H9 (cell line): ENCODE measurements at regions not wholly inside any gene's neighbourhood (a gene's known extent, or its start where the extent isn't known, plus 50 kb on each side); places are given as distances from the start of the nearest gene placed in this dataset.

Experiments used
- DNase-seq: peaks from one replicate; pipeline ENCODE4 v3.0.0-alpha.2; 2017
- H2AFZ ChIP-seq: one replicate; pipeline ENCODE4 v1.6.1; 2013; ENCODE audit warnings: mild to moderate bottlenecking, low read length, control low read depth, moderate library complexity
- H2AK5ac ChIP-seq: 2 replicates; pipeline ENCODE4 v1.6.1; 2013; ENCODE audit warnings: low read length, control low read depth, mixed read lengths; ENCODE audit not compliant: insufficient read length
- H2BK120ac ChIP-seq: one replicate; pipeline ENCODE4 v1.6.1; 2013; ENCODE audit warnings: low read depth, mild to moderate bottlenecking, low read length, control low read depth, inconsistent platforms; ENCODE audit not compliant: poor library complexity, severe bottlenecking
- H2BK12ac ChIP-seq: 2 replicates; pipeline ENCODE4 v1.6.1; 2013; ENCODE audit warnings: low read length, control low read depth, mixed read lengths, low read depth; ENCODE audit not compliant: insufficient read length
- H2BK15ac ChIP-seq: 2 replicates; pipeline ENCODE4 v1.6.1; 2013; ENCODE audit warnings: low read depth, low read length, control low read depth
- H2BK20ac ChIP-seq: one replicate; pipeline ENCODE4 v1.6.1; 2013; ENCODE audit warnings: low read depth, mild to moderate bottlenecking, low read length, control low read depth, inconsistent platforms; ENCODE audit not compliant: poor library complexity, severe bottlenecking
- H2BK5ac ChIP-seq: 2 replicates; pipeline ENCODE4 v1.6.1; 2013; ENCODE audit warnings: low read length, control low read depth, mixed read lengths; ENCODE audit not compliant: insufficient read length
- H3K14ac ChIP-seq: 2 replicates; pipeline ENCODE4 v1.6.1; 2013; ENCODE audit warnings: low read length, control low read depth; ENCODE audit not compliant: insufficient read depth
- H3K18ac ChIP-seq: 2 replicates; pipeline ENCODE4 v1.6.1; 2013; ENCODE audit warnings: low read depth, mild to moderate bottlenecking, mixed read lengths, low read length, control low read depth; ENCODE audit not compliant: insufficient read length
- H3K23ac ChIP-seq: 2 replicates; pipeline ENCODE4 v1.6.1; 2013; ENCODE audit warnings: low read length, control low read depth, mixed read lengths, low read depth; ENCODE audit not compliant: insufficient read length
- H3K23me2 ChIP-seq: 2 replicates; pipeline ENCODE4 v1.6.1; 2013; ENCODE audit warnings: low read depth, mild to moderate bottlenecking, mixed read lengths, low read length, control low read depth; ENCODE audit not compliant: insufficient read length, poor library complexity, severe bottlenecking
- H3K27ac ChIP-seq: 2 replicates; pipeline ENCODE4 v1.5.1; 2013; ENCODE audit warnings: low read length, control low read depth, mixed read lengths, low read depth; ENCODE audit not compliant: insufficient read length
- H3K27me3 ChIP-seq: 2 replicates; pipeline ENCODE4 v1.6.1; 2013; ENCODE audit warnings: low read length, control low read depth, inconsistent platforms; ENCODE audit not compliant: insufficient read depth
- H3K4ac ChIP-seq: 2 replicates; pipeline ENCODE4 v1.6.1; 2013; ENCODE audit warnings: low read depth, mild to moderate bottlenecking, control low read depth, inconsistent platforms, low read length, moderate library complexity
- H3K4me1 ChIP-seq: 2 replicates; pipeline ENCODE4 v1.6.1; 2013; ENCODE audit warnings: low read length, control low read depth, inconsistent platforms; ENCODE audit not compliant: insufficient read depth
- H3K4me2 ChIP-seq: 2 replicates; pipeline ENCODE4 v1.6.1; 2013; ENCODE audit warnings: low read length, control low read depth, mixed read lengths; ENCODE audit not compliant: insufficient read length, insufficient read depth
- H3K56ac ChIP-seq: 2 replicates; pipeline ENCODE4 v1.6.1; 2013; ENCODE audit warnings: low read depth, mild to moderate bottlenecking, mixed read lengths, low read length, control low read depth; ENCODE audit not compliant: insufficient read length
- H3K79me1 ChIP-seq: 2 replicates; pipeline ENCODE4 v1.6.1; 2013; ENCODE audit warnings: low read depth, mild to moderate bottlenecking, moderate library complexity, low read length, control low read depth, inconsistent platforms; ENCODE audit not compliant: insufficient read depth, poor library complexity, severe bottlenecking
- H3K79me2 ChIP-seq: 2 replicates; pipeline ENCODE4 v1.6.1; 2013; ENCODE audit warnings: low read length, control low read depth, inconsistent platforms; ENCODE audit not compliant: insufficient read depth
- H3K9ac ChIP-seq: 2 replicates; pipeline ENCODE4 v1.6.1; 2013; ENCODE audit warnings: low read length, control low read depth, mixed read lengths; ENCODE audit not compliant: insufficient read length; ENCODE audit errors: extremely low read depth
- H3K9me3 ChIP-seq: one replicate; pipeline ENCODE4 v1.6.1; 2013; ENCODE audit warnings: low read depth, low read length, inconsistent platforms; ENCODE audit not compliant: control insufficient read depth
- H3T11ph ChIP-seq: one replicate; pipeline ENCODE4 v1.6.1; 2013; ENCODE audit warnings: mild to moderate bottlenecking, low read length, control low read depth, inconsistent platforms
- H4K20me1 ChIP-seq: one replicate; pipeline ENCODE4 v1.6.1; 2013; ENCODE audit not compliant: control insufficient read depth, insufficient read length, insufficient read depth
- H4K5ac ChIP-seq: 2 replicates; pipeline ENCODE4 v1.6.1; 2013; ENCODE audit warnings: low read depth, mild to moderate bottlenecking, mixed read lengths, low read length, control low read depth; ENCODE audit not compliant: insufficient read length
- H4K8ac ChIP-seq: replicated peaks from 2 replicates; pipeline ENCODE4 v1.6.1; 2013; ENCODE audit warnings: low read length, control low read depth, mixed read lengths, low read depth; ENCODE audit not compliant: insufficient read length
- H4K91ac ChIP-seq: 2 replicates; pipeline ENCODE4 v1.6.1; 2013; ENCODE audit warnings: low read depth, mild to moderate bottlenecking, moderate library complexity, mixed read lengths, low read length, control low read depth; ENCODE audit not compliant: insufficient read length
- H3K27ac Mint-ChIP-seq, 3 experiments: 2 replicates in 2 of 3; 3 replicates in 1 of 3; pipeline ENCODE4 v1.8.0; 2020 to 2021; ENCODE audit warnings: mixed read lengths in 3 of 3, mild to moderate bottlenecking in 1 of 3, moderate library complexity in 1 of 3
- H3K27me3 Mint-ChIP-seq: 2 replicates; pipeline ENCODE4 v1.8.0; 2021; ENCODE audit warnings: low read depth, mild to moderate bottlenecking, moderate library complexity, mixed read lengths
- H3K36me3 Mint-ChIP-seq, 3 experiments: 2 replicates in 2 of 3; 3 replicates in 1 of 3; pipeline ENCODE4 v1.8.0; 2020 to 2021; ENCODE audit warnings: low read depth in 3 of 3, mixed read lengths in 3 of 3; ENCODE audit not compliant: insufficient read depth in 1 of 3
- H3K4me1 Mint-ChIP-seq, 2 experiments: 2 replicates each; pipeline ENCODE4 v1.8.0; 2020; ENCODE audit warnings: mixed read lengths in 2 of 2
- H3K4me3 Mint-ChIP-seq, 2 experiments: 2 replicates in 1 of 2; 3 replicates in 1 of 2; pipeline ENCODE4 v1.8.0; 2020 to 2021; ENCODE audit warnings: mild to moderate bottlenecking in 2 of 2, mixed read lengths in 2 of 2, moderate library complexity in 1 of 2
- H3K9me3 Mint-ChIP-seq, 2 experiments: 2 replicates in 1 of 2; 3 replicates in 1 of 2; pipeline ENCODE4 v1.8.0; 2020; ENCODE audit warnings: mild to moderate bottlenecking in 2 of 2, mixed read lengths in 2 of 2, moderate library complexity in 1 of 2
- CTCF ChIP-seq: fragments of 200-600 bp; sonication (generic); conservative IDR thresholded peaks from 3 replicates; pipeline ENCODE4 v1.8.0; 2021; ENCODE audit warnings: antibody characterized with exemption, mild to moderate bottlenecking
- WGBS: extraction: QIAGEN DNeasy Blood & Tissue Kit; methylation state at CpG from one replicate; pipeline ENCODE4 v1.1.7; 2013; ENCODE audit warnings: missing lambda C conversion rate, low lambda C conversion rate, mixed read lengths; ENCODE audit not compliant: insufficient read length; ENCODE audit errors: extremely low coverage; 5-methylcytosine and 5-hydroxymethylcytosine counted together

GRCh38 chr13:89650226-89650625, 1697.3 kb upstream of the MIR17HG start:
- H3K27ac Mint-ChIP-seq: no peak overlapping the region
- Histone ChIP-seq H4K20me1 (no peaks in the 10 kb centered on the region), H3K23me2 (no peaks in the 10 kb centered on the region), H3K79me1 (no peaks in the 10 kb centered on the region), H4K8ac (no peak overlapping the region), H3K9ac (no peak overlapping the region), H3K27me3 (no peaks in the 10 kb centered on the region), H2BK5ac (no peak overlapping the region), H3K79me2 (no peaks in the 10 kb centered on the region), H3K56ac (no peak overlapping the region), H2BK15ac (no peak overlapping the region), H3K4me1 (no peaks in the 10 kb centered on the region), H2BK12ac (no peak overlapping the region), H3K9me3 (peaks cover 4% of the 10 kb centered on the region), H3K14ac (no peak overlapping the region), H3K4ac (no peak overlapping the region), H3K23ac (no peak overlapping the region), H2AK5ac (no peak overlapping the region), H4K91ac (no peak overlapping the region), H3K4me2 (no peak overlapping the region), H2BK120ac (no peak overlapping the region), H2AFZ (no peak overlapping the region), H3K27ac (no peak overlapping the region), H3K18ac (no peak overlapping the region), H3T11ph (no peak overlapping the region), H4K5ac (no peak overlapping the region), H2BK20ac (no peak overlapping the region)
- no peak for DNase-seq
- H3K4me3 Mint-ChIP-seq: no peak overlapping the region
- peaks cover 30 to 31% of the 10 kb centered on the region in 2 experiments; a peak in 4 of 5 replicates for H3K9me3 Mint-ChIP-seq
- peaks cover 15 to 33% (median 22%) of the 10 kb centered on the region in 3 experiments for H3K36me3 Mint-ChIP-seq
- TF ChIP-seq CTCF: no peak
- H3K27me3 Mint-ChIP-seq: no peaks in the 10 kb centered on the region
- peaks cover 0 to 6% of the 10 kb centered on the region in 2 experiments; a peak in 1 of 4 replicates for H3K4me1 Mint-ChIP-seq
- WGBS: no CpG with 5 or more reads among the region's 7 CpGs
